ENCODE measurements at regions not wholly inside any gene's neighbourhood (a gene's known extent, or its start where the extent isn't known, plus 50 kb on each side); places are given as distances from the start of the nearest gene placed in this dataset.

DNA sequence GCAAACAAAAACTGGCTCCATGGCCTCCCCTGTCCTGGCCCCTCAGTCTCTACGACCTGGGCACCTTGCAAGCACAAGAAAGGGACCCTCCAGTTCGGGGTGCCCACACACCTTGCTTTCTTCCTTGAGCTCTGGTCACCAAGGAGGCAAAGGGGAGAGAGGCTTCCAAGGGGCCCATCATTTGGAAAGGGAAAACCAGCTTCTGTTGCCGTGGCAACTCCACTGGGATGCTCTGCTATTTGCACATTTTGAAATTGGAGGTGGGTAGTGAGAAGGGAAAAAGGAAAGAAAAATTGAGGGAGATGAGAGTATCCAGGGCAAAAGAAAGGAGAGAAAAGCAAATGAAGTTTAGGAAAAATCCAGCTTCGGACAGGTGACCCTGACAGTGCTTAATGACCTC, 388.4 kb downstream of the SHANK2 start:
- no peak for DNase-seq

DNA sequence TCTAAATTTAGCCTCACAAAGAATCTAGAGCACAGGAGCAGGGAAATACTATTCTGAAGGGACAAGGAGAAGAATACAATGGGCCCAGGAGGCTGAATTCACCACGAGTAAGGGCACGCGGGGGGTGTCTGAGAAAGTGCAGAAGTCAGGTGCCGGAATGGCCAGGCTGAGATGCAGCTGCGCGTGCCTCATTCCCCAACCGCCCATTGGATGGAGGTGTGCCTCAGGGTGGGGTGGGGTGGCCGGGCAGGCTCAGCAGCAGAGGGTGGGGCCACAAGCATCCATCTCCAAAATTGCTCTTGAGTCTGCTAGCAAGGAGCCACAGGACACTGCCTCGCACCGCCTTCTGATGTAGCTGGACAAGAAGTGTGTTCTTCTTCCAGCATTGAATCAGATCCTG, 387.0 kb downstream of the SHANK2 start:
- no peak for DNase-seq

DNA sequence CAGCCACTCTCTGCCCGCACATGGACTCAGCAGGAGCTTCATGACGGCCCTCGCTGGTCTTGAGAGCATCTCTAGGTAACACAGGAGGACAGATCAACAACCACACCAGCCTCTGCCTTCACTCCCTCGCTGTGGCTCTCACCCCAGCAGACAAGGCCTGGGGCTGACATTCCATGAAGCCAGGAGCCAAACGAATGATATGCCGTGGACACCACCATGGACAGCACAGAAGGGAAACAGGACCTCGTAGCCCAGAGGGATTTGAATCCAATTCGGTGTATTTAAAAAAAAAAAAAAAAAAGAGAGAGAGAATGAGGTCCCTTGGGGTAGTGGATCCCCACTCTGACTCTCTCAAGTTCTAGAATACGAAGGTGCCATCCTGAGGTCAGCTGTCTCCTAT, 385.5 kb downstream of the SHANK2 start:
- no peak for DNase-seq

DNA sequence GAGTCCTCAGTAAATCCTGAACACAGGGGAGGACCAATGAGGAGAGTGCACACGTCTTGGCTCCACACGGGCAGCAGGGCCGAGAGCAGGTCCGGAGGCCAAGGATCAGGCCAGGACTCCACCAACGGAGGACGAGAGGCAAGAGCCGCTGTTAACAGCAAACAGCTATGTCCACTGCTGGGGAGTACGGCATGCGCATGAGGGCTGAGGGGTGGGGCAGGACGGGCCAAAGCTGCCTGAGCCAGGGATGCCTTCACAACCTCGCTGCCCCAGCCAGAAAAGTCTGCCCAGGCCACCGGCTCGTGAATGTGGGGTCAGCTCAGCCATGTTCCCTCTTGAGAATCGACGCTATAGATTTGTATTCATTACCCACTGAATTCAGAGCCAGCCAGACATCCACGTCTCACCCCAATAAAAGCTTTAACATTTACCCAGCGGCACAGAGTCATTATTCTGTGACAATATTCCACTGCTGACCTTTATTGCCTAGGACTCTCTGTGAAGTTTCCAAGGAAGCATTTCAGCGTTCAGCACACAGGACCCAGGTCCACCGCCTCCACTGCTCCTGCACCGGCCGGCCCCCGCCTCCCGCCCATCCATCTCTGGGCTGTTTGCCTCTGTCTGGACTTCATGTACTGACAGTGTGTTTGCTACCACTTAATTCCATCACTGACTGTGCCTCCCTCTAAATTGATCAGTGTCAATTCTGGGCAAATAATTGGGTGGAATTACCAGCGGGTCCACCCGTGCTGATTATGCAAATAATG, 384.9 kb downstream of the SHANK2 start:
- DNase-seq, result no peak

- no peak for DNase-seq
These were observed 384.0 kb downstream of the SHANK2 start for GRCh38 chr11:70868341-70868885.

- DNase-seq, result no peak
These were observed 383.3 kb downstream of the SHANK2 start for GRCh38 chr11:70869054-70869453.

DNA sequence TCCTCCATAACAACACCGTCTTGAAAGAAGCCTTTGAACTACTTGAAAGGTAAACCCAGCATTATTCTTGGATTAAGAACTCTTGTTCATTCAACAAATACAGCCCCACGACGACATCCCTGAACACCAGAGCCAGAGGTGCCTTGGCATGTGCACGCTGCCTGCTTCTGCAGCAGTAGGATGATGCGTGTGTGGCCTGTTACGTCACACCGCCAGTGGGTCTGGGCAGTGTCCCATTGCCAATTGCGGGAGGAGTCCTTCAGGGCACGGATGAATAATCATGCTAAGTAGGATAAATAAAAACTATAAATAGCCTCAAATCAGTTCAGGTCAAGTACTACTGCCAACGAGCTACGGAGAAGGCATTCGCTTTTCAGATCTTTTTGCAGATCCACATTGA, 380.5 kb downstream of the SHANK2 start:
- DNase-seq, result peak; percentile 11

DNA sequence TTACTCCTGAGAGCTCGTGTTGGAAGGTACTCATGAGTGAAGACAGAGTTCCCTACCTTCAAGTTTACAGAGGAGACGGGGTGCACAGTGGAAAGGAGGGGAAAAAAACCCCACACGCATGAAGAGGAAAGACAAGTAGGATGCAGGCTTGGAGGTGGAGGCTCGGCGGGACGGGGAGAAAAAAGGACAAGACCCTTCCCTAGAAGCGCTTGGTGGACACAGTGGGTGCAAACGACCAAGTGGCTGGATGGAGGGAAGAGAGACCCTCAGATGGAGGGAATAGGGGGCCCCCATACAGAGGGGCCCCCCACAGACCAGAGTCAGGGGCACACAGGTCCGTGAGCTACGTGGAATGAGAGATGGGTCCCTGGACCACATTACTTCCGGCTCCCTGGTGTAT, 380.1 kb downstream of the SHANK2 start:
- no peak for DNase-seq

DNA sequence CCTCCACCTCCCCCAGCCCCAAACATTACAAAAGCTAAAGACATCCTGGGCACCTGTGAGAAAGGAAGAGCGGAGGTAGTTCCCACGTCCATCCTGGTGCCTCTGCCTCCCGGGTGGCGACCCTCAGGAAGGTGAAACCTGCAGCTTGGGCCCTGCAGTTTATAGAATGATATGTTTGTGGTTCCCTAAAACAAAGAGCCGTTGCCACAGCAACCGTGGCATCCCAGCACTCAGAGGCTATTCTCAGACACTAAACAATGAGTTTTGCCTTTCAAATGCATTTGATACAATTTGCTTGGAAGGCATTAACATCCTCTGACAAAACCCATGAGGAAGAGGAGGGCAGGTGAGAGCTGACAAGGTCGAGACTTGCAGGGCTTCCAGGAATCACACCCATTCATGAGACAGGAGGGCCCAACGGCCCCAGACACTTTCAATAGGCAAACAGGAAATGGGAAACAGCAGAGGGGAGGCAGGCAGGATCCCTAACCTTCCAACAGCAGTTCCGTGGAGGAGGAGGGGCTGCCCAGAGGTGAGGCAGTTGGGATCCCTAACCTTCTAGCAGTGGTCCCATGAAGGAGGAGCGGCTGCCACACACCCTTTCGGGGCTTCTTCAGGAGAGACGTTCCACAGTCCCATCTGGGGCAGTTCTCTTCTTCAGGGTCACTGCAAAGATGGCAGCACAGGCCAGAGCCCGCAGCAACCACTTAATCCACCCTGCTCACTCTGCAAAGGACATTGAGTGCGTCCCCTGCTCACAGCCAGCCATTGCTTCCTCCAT, 379.2 kb downstream of the SHANK2 start:
- DNase-seq, result no peak

DNA sequence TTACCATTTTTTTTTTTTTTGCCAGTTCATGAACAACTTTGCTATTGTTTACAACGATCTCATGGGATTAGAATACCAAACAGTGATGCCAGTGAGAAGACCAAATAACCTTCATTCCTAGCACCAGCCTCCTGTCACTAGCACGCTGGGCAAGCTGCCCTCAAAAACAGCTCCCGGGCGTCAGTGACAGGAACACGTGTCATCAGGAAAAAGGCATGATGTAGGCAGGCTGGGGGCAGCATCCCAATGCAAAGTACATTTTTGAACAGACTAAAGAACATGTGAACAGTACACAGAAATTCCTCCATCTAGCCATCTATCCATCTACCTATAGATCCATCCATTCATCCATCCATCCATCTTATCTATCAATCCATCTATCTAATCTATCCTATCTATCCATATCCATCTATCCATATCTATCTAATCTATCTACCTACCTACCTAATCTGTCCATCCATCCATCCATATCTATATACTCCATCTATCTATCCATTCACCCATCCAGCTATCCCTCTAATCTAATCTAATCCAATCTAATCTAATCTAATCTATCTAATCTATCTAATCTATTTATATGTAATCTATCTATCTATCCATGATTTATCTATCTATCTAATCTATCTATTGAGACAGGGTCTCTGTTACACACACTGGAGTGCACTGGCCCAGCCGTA, 378.5 kb downstream of the SHANK2 start:
- DNase-seq, result no peak

DNA sequence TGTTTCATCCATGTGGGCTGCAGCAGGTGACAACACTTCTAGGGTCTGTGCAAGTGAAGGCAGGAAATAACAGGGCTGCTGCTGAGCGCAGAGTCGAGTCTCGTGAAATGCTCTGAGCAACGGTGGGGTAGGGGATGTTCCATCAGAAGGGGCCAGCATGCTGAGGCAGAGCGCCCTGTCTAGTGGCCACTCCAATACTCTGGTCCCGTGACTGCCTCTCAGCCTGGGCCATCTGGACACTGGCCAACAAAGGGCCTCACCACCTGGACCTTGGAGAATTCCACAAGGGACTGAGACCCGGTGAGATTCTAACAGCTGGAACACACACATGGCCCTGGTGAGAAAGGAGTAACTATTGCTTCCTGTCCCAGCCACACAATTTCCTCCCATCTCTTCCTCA, 375.7 kb downstream of the SHANK2 start:
- no peak for DNase-seq

DNA sequence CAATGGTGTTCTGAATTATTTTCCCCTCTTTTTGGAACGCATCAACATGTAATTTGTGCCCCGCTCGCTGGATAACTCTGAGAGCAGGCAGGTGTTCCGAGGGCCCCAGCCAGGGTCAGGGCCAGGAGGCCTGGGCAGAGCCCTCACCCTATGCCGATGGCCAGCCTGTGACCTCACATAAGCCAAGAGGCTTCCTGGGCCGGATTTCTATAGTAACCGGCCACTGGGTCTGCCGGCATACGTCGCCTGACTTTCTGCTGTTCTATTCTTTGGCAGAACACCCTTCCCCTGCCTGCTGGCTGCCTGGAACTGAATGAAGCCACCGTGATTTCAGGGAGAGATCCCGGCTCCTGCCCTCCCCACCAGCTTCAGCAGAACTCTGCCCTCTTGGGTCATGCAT, 375.2 kb downstream of the SHANK2 start:
- DNase-seq, result no peak

- no peak for DNase-seq
These were observed 374.0 kb downstream of the SHANK2 start for GRCh38 chr11:70878366-70878765.

DNA sequence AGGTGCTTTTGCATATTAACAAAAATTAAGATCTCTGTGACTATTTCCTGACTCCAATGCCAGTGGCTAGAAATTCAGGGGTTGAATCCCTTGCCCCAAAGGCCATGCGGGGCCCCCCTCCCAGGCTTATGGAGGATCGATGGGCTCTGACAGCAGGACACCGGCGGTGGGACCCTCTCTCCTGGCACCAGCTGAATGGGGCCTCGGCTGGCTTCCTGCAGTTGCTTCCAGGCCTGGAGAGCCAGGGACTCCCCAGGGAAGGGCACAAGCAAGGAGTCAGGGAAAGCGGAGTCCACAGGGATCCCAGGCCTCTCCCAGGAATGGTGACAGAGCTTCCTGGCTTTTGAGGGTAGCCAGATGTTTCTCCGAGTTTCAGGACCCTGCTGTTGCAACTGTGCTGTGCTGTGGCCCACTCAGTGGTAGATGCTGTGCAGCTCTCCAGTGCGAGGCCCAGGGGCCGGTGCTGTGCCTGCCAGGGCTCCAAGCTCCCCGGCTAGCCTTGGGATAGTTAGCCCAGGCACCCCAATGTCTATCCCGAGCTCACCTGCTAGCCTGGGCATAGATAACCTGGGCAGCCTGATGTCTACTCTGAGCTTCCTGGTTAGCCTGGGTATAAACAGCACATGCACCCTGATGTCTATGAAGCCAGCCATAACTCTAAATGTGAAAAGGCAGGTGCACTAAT, 372.6 kb downstream of the SHANK2 start:
- no peak for DNase-seq

DNA sequence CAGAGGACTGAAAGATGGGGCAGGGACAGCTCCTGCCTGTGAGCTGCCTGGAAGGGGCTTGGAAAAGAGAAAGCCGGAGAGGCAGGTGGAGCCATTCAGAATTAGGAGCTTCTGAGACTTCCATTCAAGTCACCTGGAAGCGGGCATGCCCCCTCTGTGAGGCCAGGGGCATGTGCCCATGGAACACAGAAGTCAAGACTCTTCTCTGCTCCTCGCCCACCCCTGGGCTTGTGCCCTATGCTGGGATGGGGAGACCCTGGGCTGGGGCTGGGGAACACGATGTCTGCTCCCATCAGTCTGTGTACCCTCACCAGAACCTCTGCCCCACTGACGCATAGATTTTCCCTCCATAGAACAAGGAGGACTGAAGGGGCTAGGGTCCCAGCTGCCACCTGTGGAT, 372.0 kb downstream of the SHANK2 start:
- DNase-seq, result no peak

GRCh38 chr11:70881948-70882715, 370.2 kb downstream of the SHANK2 start:
- no peak for DNase-seq

DNA sequence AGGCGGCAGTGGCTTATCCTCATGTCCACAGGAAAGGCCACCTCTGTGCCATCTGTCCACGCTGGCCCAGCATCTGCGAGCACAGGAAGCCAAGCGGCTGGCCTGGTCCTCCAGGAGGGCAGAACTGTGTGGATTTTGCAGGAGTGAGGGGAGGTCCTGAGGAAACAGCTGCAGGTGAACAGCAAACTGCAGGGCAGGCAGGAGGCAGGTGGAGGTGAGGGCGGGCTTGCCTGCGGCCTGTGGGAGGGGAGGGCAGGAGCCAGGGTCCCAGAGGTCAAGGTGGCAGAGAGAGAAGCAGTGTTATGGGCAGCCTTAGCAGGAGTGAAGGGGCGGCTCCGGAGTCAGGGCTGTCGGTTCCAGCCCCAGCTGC, 369.7 kb downstream of the SHANK2 start:
- DNase-seq, result no peak

- no peak for DNase-seq
These were observed 368.9 kb downstream of the SHANK2 start for GRCh38 chr11:70883323-70883940.

DNA sequence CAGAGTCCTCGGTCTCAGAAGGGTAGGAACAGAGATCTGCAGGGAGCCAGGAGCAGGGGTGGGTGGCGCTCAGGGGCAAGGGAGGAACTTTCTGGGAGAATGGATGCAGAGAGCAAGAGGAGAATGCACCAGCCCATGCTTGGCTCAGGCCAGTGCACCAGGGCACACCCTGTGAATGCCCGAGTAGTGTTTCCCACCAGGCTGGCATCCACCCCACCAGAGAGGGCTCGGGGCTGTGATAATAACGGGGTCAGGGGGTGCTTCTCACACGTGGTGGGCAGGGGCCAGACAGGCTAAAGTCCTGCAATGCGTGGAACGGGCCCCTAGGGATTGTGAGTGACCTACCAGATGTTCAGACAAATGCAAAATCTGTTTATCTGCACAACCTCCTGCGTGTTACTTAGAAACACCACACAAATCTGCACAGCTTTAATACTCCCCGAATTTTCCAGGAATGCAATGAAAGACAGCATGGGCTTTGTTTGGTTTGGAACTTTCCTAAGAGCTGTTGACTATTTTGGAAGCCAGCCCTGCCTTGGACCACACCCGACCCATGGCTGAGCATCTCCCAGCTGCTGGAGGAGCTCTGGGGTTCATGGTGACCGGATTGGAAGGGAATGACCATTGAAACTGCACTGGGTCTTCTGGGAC, 368.3 kb downstream of the SHANK2 start:
- no peak for DNase-seq

DNA sequence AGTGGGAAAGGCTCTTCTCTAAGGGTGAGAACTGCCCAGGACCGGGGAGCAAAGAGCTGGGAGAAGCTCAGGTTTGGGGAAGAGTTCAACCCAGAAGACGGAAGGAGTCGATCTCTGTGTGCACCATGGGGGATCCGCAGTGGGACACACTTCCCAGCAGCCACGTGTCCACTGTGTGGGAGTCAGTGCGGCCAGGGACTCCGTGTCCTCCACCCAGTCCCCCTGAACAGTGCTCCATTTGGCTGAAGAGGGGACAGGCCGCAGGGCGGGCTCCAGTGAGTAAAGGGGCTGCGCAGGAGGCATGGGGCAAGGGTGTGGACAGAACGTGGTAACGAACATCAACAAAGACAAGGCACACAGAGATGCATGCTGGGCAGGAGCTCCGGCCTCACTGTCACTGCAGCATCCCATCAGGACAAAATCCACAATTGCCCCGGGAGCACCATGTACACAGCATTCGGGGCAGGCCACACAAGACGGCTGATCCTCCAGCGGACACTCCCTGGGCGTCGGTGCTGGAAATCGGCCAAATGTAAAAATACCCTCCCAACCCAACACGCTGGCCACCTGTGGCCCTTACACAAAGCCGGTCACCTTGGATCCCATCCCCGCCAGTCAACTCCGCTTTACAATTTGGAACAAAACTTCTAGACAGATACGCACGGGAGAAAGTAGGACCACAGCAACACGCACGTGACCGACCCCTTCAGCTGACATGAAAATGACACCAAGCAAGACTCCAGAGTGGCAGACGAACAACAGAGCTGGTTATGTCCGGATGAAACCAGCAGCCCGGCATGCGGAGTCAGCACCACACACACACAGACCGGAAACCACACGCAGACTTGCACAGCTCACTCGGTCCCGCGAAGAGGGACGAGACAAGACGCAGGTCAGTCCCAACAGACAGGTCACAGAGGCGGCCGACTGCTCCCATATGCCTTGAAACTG, 366.8 kb downstream of the SHANK2 start:
- no peak for DNase-seq
